GM06990 (cell line): ENCODE measurements at regions not wholly inside any gene's neighbourhood (a gene's known extent, or its start where the extent isn't known, plus 50 kb on each side); places are given as distances from the start of the nearest gene placed in this dataset.

Experiments used
- DNase-seq: peaks from one replicate; pipeline ENCODE4 v3.0.0-alpha.2; 2011; ENCODE audit not compliant: insufficient read length; ENCODE audit errors: extremely low read depth
- H3K27me3 ChIP-seq: replicated peaks from 2 replicates; pipeline ENCODE4 v1.6.0; 2011; ENCODE audit warnings: low read length; ENCODE audit not compliant: control insufficient read depth, insufficient read depth
- H3K36me3 ChIP-seq: 2 replicates; pipeline ENCODE4 v1.5.1; 2011; ENCODE audit warnings: low read length; ENCODE audit not compliant: control insufficient read depth, insufficient read depth
- H3K4me3 ChIP-seq: replicated peaks from 2 replicates; pipeline ENCODE4 v1.5.1; 2011; ENCODE audit warnings: low read depth, mild to moderate bottlenecking, control low read depth, low read length
- TF ChIP-seq, protein P1 (sequence below): IDR thresholded peaks from 2 replicates; pipeline ENCODE4 v1.5.1; 2011; ENCODE audit warnings: low read length, control low read depth, mild to moderate bottlenecking, inconsistent platforms; ENCODE audit not compliant: insufficient read depth, poor library complexity, severe bottlenecking

- no peaks in the 10 kb centered on the region for H3K27me3 ChIP-seq
- no peak for DNase-seq
These were observed 524.2 kb upstream of the CHORDC1 start for GRCh38 chr11:90747057-90747456.

DNA sequence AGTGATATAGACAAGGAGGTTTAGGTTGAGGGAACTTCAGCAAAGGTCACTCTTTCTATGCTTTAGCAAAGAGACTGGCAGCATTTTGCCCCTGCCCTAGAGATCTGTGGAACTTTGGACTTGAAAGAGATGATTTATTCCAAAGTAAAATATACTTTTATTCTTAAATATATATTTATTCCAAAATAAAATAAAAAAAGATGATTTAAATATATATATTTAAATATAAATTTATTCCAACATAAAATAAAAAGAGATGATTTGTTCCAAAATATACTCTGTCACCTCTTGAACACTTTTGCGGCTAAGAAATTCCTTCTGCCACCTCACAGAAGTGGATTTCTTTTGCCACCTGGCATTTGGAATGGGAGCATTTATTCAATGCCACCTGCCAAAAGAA lies 521.3 kb upstream of the CHORDC1 start:
- Histone ChIP-seq H3K4me3 (no peak overlapping the region), H3K36me3 (no peaks in the 10 kb centered on the region), H3K27me3 (no peaks in the 10 kb centered on the region)
- DNase-seq, result no peak
- TF ChIP-seq, protein P1, sequence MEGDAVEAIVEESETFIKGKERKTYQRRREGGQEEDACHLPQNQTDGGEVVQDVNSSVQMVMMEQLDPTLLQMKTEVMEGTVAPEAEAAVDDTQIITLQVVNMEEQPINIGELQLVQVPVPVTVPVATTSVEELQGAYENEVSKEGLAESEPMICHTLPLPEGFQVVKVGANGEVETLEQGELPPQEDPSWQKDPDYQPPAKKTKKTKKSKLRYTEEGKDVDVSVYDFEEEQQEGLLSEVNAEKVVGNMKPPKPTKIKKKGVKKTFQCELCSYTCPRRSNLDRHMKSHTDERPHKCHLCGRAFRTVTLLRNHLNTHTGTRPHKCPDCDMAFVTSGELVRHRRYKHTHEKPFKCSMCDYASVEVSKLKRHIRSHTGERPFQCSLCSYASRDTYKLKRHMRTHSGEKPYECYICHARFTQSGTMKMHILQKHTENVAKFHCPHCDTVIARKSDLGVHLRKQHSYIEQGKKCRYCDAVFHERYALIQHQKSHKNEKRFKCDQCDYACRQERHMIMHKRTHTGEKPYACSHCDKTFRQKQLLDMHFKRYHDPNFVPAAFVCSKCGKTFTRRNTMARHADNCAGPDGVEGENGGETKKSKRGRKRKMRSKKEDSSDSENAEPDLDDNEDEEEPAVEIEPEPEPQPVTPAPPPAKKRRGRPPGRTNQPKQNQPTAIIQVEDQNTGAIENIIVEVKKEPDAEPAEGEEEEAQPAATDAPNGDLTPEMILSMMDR, result no peak

More at GRCh38 chr11:90747057-90747456, 524.2 kb upstream of the CHORDC1 start:
- Histone ChIP-seq H3K36me3 (no peaks in the 10 kb centered on the region), H3K4me3 (no peak overlapping the region)
- TF ChIP-seq, protein P1, result no peak

DNA sequence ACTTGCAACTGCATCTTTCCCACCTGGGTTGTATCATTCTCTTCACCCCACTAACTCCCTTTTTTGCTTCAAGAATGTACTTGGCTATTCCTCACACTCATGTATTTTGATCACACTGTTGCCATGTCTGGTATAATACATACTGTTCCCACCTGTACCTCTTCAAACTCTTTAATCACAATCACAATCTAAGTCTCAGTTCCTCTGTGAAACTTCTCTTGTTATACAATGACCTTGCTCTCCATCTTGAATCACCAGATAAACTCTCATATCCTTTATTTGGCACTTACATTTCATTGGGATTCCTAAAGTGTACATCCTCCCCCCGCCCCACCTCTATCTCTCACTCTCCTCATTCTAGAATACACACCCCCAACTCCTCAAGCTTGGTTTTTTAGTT lies 516.0 kb upstream of the CHORDC1 start:
- Histone ChIP-seq H3K36me3 (no peaks in the 10 kb centered on the region), H3K4me3 (no peak overlapping the region), H3K27me3 (no peaks in the 10 kb centered on the region)
- no peak for DNase-seq
- TF ChIP-seq, protein P1, result no peak

GRCh38 chr11:90737444-90738050 lies 514.7 kb upstream of the CHORDC1 start:
- no peak overlapping the region for H3K4me3 ChIP-seq
- no peaks in the 10 kb centered on the region for H3K27me3 ChIP-seq
- TF ChIP-seq, protein P1, result no peak
- DNase-seq, result no peak
- no peaks in the 10 kb centered on the region for H3K36me3 ChIP-seq

DNA sequence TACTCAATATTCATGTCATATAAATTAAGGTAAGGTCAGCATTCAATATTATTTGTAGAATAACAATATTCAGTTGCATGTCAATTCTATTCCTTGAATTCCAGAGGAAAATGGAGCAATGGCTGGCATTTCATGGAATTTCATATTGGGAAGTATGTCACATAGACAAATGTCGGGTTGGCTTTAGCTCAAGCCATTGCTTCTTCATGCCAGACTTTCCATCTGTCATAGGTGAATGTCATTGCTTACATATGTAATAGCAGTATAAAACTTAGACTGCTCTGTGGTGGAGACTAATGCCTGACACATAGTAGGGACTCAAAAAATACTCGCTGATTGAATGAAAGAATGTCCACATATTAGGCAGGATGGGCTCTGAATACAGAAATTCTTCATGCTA lies 509.6 kb upstream of the CHORDC1 start:
- Histone ChIP-seq H3K27me3 (no peaks in the 10 kb centered on the region), H3K4me3 (no peak overlapping the region), H3K36me3 (no peaks in the 10 kb centered on the region)
- DNase-seq, result no peak
- TF ChIP-seq, protein P1, result no peak

DNA sequence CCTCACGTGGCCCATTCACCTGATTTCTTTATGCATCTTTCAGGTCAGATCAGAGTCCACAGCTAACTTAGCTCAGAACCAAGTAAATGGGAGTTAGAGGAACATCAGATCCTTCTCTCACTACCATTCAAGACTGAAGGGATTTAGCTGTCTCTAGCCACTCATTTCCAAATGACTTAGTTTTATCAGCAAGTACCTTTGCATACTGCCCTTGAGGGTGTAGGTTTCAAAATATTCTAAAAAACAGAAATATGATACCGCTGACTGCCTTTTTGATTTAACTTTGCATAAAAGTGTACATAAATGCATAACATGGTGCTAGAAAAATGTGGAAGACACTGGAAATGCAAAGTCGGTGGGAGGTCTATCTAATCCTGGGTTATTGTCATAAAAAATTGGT lies 500.6 kb upstream of the CHORDC1 start:
- TF ChIP-seq, protein P1, result no peak
- no peak for DNase-seq
- H3K27me3 ChIP-seq, result no peaks in the 10 kb centered on the region
- H3K36me3 ChIP-seq, result no peaks in the 10 kb centered on the region
- no peak overlapping the region for H3K4me3 ChIP-seq
